NCI-H1417 (cell line): ENCODE measurements at regions not wholly inside any gene's neighbourhood (a gene's known extent, or its start where the extent isn't known, plus 50 kb on each side); places are given as distances from the start of the nearest gene placed in this dataset.

Experiments
- DNase-seq, 3 experiments: peaks; one replicate each; lab custom pipeline; 2025; lab: John Stamatoyannopoulos, UW

GRCh38 chr6:167755461-167755860 lies 71.2 kb upstream of the AFDN start:
- no peak for DNase-seq

- DNase-seq = peak in 2 of 3 experiments; percentile 57 to 85
These were observed 70.1 kb upstream of the AFDN start for GRCh38 chr6:167756597-167756996.

- no peak for DNase-seq
These were observed 69.5 kb upstream of the AFDN start for GRCh38 chr6:167757249-167757648.

- no peak for DNase-seq
These were observed 68.9 kb upstream of the AFDN start for GRCh38 chr6:167757821-167758220.

- no peak for DNase-seq
These were observed 68.2 kb upstream of the AFDN start for GRCh38 chr6:167758309-167759023.

- no peak for DNase-seq
These were observed 67.5 kb upstream of the AFDN start for GRCh38 chr6:167759206-167759605.

- no peak for DNase-seq
These were observed 66.8 kb upstream of the AFDN start for GRCh38 chr6:167759912-167760311.

GRCh38 chr6:167760979-167761793 lies 65.5 kb upstream of the AFDN start:
- no peak for DNase-seq

GRCh38 chr6:167761794-167762258 lies 64.9 kb upstream of the AFDN start:
- DNase-seq = peak in 2 of 3 experiments; percentile 19 to 24

GRCh38 chr6:167762259-167762962 lies 64.3 kb upstream of the AFDN start:
- no peak for DNase-seq

- DNase-seq = no peak
These were observed 63.4 kb upstream of the AFDN start for GRCh38 chr6:167763056-167763944.

GRCh38 chr6:167764215-167764614 lies 62.5 kb upstream of the AFDN start:
- DNase-seq = no peak

GRCh38 chr6:167764713-167765479 lies 61.8 kb upstream of the AFDN start:
- DNase-seq = no peak

GRCh38 chr6:167766986-167767714 lies 59.6 kb upstream of the AFDN start:
- peak; percentile 62 to 83 (median 79) for DNase-seq

GRCh38 chr6:167767715-167768107 lies 59.0 kb upstream of the AFDN start:
- no peak for DNase-seq

GRCh38 chr6:167768471-167769215 lies 58.1 kb upstream of the AFDN start:
- DNase-seq = no peak

GRCh38 chr6:167769408-167770190 lies 57.1 kb upstream of the AFDN start:
- no peak for DNase-seq

- DNase-seq = no peak
These were observed 56.3 kb upstream of the AFDN start for GRCh38 chr6:167770291-167770955.
